IMR-90 (cell line): ENCODE measurements at regions not wholly inside any gene's neighbourhood (a gene's known extent, or its start where the extent isn't known, plus 50 kb on each side); places are given as distances from the start of the nearest gene placed in this dataset.

Experiments used
- ATAC-seq: fragments of 200-7000 bp; cut with Tn5 transposase; 2 replicates; pipeline ENCODE4 v1.9.1; 2020; ENCODE audit warnings: low read depth, mild to moderate bottlenecking, moderate library complexity
- BruUV-seq: library from RNA; stranded (reverse); fragments of 400-500 nt; replicated peaks from 2 replicates; lab custom pipeline; 2021; lab: Mats Ljungman, UMichigan
- CTCF ChIA-PET: fragments of 300-600 bp; formaldehyde crosslinking; extraction: SDS; loops from one replicate; lab custom pipeline; 2021; ENCODE audit warnings: antibody characterized with exemption; lab: Yijun Ruan, JAX
- POLR2A ChIA-PET: fragments of 300-600 bp; sonication (Branson Sonifier 250); formaldehyde crosslinking; loops from one replicate; lab custom pipeline; 2022; ENCODE audit warnings: antibody characterized with exemption; ENCODE audit not compliant: unreplicated experiment; lab: Charles Lee
- DNase-seq: peaks from one replicate; pipeline ENCODE4 v3.0.0; 2013
- H2AFZ ChIP-seq: replicated peaks from 2 replicates; pipeline ENCODE3; 2013; ENCODE audit warnings: low read length, mild to moderate bottlenecking; ENCODE audit not compliant: poor library complexity
- H2AK5ac ChIP-seq: 2 replicates; pipeline ENCODE4 v1.6.1; 2013; ENCODE audit warnings: low read depth, low read length, inconsistent platforms
- H2AK9ac ChIP-seq: replicated peaks from 2 replicates; pipeline ENCODE3; 2013; ENCODE audit warnings: mild to moderate bottlenecking, low read depth, low read length, moderate library complexity; ENCODE audit not compliant: poor library complexity
- H2BK120ac ChIP-seq: 2 replicates; pipeline ENCODE4 v1.6.1; 2013; ENCODE audit warnings: low read depth, low read length, inconsistent platforms
- H2BK15ac ChIP-seq: 3 replicates; pipeline ENCODE4 v1.6.1; 2013; ENCODE audit warnings: low read depth, low read length, inconsistent platforms
- H2BK20ac ChIP-seq: 2 replicates; pipeline ENCODE4 v1.6.1; 2013; ENCODE audit warnings: low read depth, mild to moderate bottlenecking, inconsistent platforms, low read length, moderate library complexity
- H2BK5ac ChIP-seq: 2 replicates; pipeline ENCODE4 v1.6.1; 2013; ENCODE audit warnings: mild to moderate bottlenecking, low read depth, low read length, inconsistent platforms; ENCODE audit not compliant: poor library complexity, severe bottlenecking
- H3K14ac ChIP-seq: replicated peaks from 2 replicates; pipeline ENCODE4 v1.6.1; 2013; ENCODE audit warnings: low read depth, low read length, inconsistent platforms
- H3K18ac ChIP-seq: 2 replicates; pipeline ENCODE4 v1.6.1; 2013; ENCODE audit warnings: low read depth, low read length, control low read depth
- H3K23ac ChIP-seq: 2 replicates; pipeline ENCODE4 v1.6.1; 2013; ENCODE audit warnings: low read depth, low read length, inconsistent platforms
- H3K27ac ChIP-seq: 2 replicates; pipeline ENCODE4 v1.5.1; 2013; ENCODE audit warnings: mild to moderate bottlenecking, control low read depth, low read length; ENCODE audit not compliant: insufficient read depth
- H3K27me3 ChIP-seq: 2 replicates; pipeline ENCODE4 v1.6.1; 2013; ENCODE audit warnings: low read length; ENCODE audit not compliant: control insufficient read depth, insufficient read depth
- H3K36me3 ChIP-seq: 2 replicates; pipeline ENCODE4 v1.6.1; 2013; ENCODE audit warnings: low read length, mixed read lengths; ENCODE audit not compliant: control insufficient read depth, insufficient read depth
- H3K4ac ChIP-seq: 2 replicates; pipeline ENCODE4 v1.6.1; 2013; ENCODE audit warnings: low read depth, low read length, inconsistent platforms
- H3K4me1 ChIP-seq: 2 replicates; pipeline ENCODE4 v1.6.1; 2013; ENCODE audit warnings: low read length, mixed read lengths; ENCODE audit not compliant: control insufficient read depth, insufficient read depth
- H3K4me2 ChIP-seq: 2 replicates; pipeline ENCODE4 v1.6.1; 2013; ENCODE audit warnings: low read depth, mild to moderate bottlenecking, control low read depth, low read length, moderate library complexity
- H3K4me3 ChIP-seq: 2 replicates; pipeline ENCODE4 v1.5.1; 2013; ENCODE audit warnings: low read depth, mild to moderate bottlenecking, control low read depth, low read length, moderate library complexity; ENCODE audit not compliant: insufficient read depth
- H3K56ac ChIP-seq: 2 replicates; pipeline ENCODE4 v1.6.1; 2013; ENCODE audit warnings: low read length, inconsistent platforms; ENCODE audit not compliant: insufficient read depth; ENCODE audit errors: extremely low read depth
- H3K79me1 ChIP-seq, 2 experiments: 2 replicates each; pipeline ENCODE4 v1.6.1; 2013; ENCODE audit warnings: low read length in 2 of 2, inconsistent platforms in 1 of 2, low read depth in 1 of 2
- H3K9ac ChIP-seq: 2 replicates; pipeline ENCODE4 v1.6.1; 2013; ENCODE audit warnings: low read depth, low read length, control low read depth
- H3K9me1 ChIP-seq: 2 replicates; pipeline ENCODE4 v1.6.1; 2013; ENCODE audit warnings: low read length, inconsistent platforms; ENCODE audit not compliant: insufficient read depth
- H3K9me3 ChIP-seq: 2 replicates; pipeline ENCODE4 v1.6.1; 2013; ENCODE audit warnings: low read length; ENCODE audit not compliant: control insufficient read depth, insufficient read depth
- H4K20me1 ChIP-seq: 2 replicates; pipeline ENCODE4 v1.6.1; 2013; ENCODE audit warnings: low read length, inconsistent platforms; ENCODE audit not compliant: insufficient read depth
- H4K5ac ChIP-seq: 2 replicates; pipeline ENCODE4 v1.6.1; 2013; ENCODE audit warnings: mild to moderate bottlenecking, low read depth, low read length, control low read depth
- H4K8ac ChIP-seq, 2 experiments: 2 replicates each; pipeline ENCODE4 v1.6.1; 2013; ENCODE audit warnings: low read depth in 2 of 2, low read length in 2 of 2, control low read depth in 1 of 2, inconsistent platforms in 1 of 2
- H4K91ac ChIP-seq: 2 replicates; pipeline ENCODE4 v1.6.1; 2013; ENCODE audit warnings: low read depth, low read length, inconsistent platforms; ENCODE audit not compliant: insufficient read depth
- BHLHE40 ChIP-seq: fragments of 150-350 bp; IDR thresholded peaks from 2 replicates; pipeline ENCODE4 v1.6.1; 2016; ENCODE audit warnings: mild to moderate bottlenecking, low read depth, low read length
- FOS ChIP-seq: fragments of 150-350 bp; IDR thresholded peaks from 2 replicates; pipeline ENCODE4 v1.6.1; 2016; ENCODE audit warnings: low read depth, low read length
- MAFK ChIP-seq: IDR thresholded peaks from 2 replicates; pipeline ENCODE4 v1.6.1; 2012; ENCODE audit warnings: low read depth, low read length, improper control_type of control experiment
- MAZ ChIP-seq: IDR thresholded peaks from 2 replicates; pipeline ENCODE4 v1.6.1; 2012; ENCODE audit warnings: low read depth, mild to moderate bottlenecking, low read length, improper control_type of control experiment, moderate library complexity, borderline replicate concordance
- MXI1 ChIP-seq: IDR thresholded peaks from 2 replicates; pipeline ENCODE4 v1.6.1; 2012; ENCODE audit warnings: low read depth, mild to moderate bottlenecking, low read length, moderate library complexity, borderline replicate concordance
- NFE2L2 ChIP-seq: fragments of 150-350 bp; IDR thresholded peaks from 2 replicates; pipeline ENCODE4 v1.6.1; 2016; ENCODE audit warnings: low read depth, mild to moderate bottlenecking, low read length
- RAD21 ChIP-seq: IDR thresholded peaks from 2 replicates; pipeline ENCODE4 v1.6.1; 2012; ENCODE audit warnings: low read length, improper control_type of control experiment
- RCOR1 ChIP-seq: IDR thresholded peaks from 2 replicates; pipeline ENCODE4 v1.6.1; 2012; ENCODE audit warnings: mild to moderate bottlenecking, low read length, improper control_type of control experiment; ENCODE audit not compliant: insufficient replicate concordance
- SMC3 ChIP-seq: fragments of 150-350 bp; IDR thresholded peaks from 2 replicates; pipeline ENCODE4 v1.6.1; 2016; ENCODE audit warnings: low read depth, mild to moderate bottlenecking, antibody characterized with exemption, low read length, moderate library complexity
- USF2 ChIP-seq: fragments of 150-350 bp; IDR thresholded peaks from 2 replicates; pipeline ENCODE4 v1.6.1; 2017; ENCODE audit warnings: mild to moderate bottlenecking, antibody characterized with exemption, low read length, low read depth
- WGBS, 2 experiments: methylation state at CpG; one replicate each; pipeline versions ENCODE4 v1.1.5 to v1.1.7; 2013; ENCODE audit warnings: missing lambda C conversion rate in 2 of 2; ENCODE audit not compliant: insufficient read length in 1 of 2; ENCODE audit errors: extremely low coverage in 2 of 2; 5-methylcytosine and 5-hydroxymethylcytosine counted together
- dilution Hi-C: fragments of 300-500 bp; cut with HindIII; formaldehyde crosslinking; loops from one replicate; pipeline ENCODE4 v1.14.3; 2018; ENCODE audit warnings: low sequenced_read_pairs; ENCODE audit not compliant: unreplicated experiment
- in situ Hi-C: fragments of 300-500 bp; cut with MboI; formaldehyde crosslinking; loops from 3 replicates; pipeline ENCODE4 v1.14.3; 2019; ENCODE audit warnings: low sequenced_read_pairs, inconsistent platforms, mixed read lengths
- intact Hi-C: fragments of 100-400 bp; cut with micrococcal nuclease; formaldehyde crosslinking; loops from 2 replicates; pipeline ENCODE4 v1.10.0; 2022

GRCh38 chr6:93183531-93183972 lies 235.8 kb downstream of the EPHA7 start:
- no peak for TF ChIP-seq SMC3
- TF ChIP-seq MAZ: no peak
- no peak for TF ChIP-seq RAD21
- TF ChIP-seq BHLHE40: no peak
- TF ChIP-seq MXI1: no peak
- TF ChIP-seq FOS: no peak
- no peak for TF ChIP-seq RCOR1
- no peak for TF ChIP-seq NFE2L2
- TF ChIP-seq MAFK: no peak
- TF ChIP-seq USF2: no peak
- H3K4me2 ChIP-seq: no peak overlapping the region
- no peak overlapping the region for H2AK9ac ChIP-seq
- WGBS, 2 experiments: no CpG with 5 or more reads among the region's 3 CpGs
- H3K23ac ChIP-seq: no peak overlapping the region
- ChIA-PET POLR2A (no interaction called here), CTCF (no interaction called here)
- H2BK5ac ChIP-seq: no peak overlapping the region
- H3K9me3 ChIP-seq: no peaks in the 10 kb centered on the region
- intact Hi-C loops (no loop called here), dilution Hi-C loops (no loop called here), in situ Hi-C loops (no loop called here)
- H2BK20ac ChIP-seq: no peak overlapping the region
- no peak overlapping the region for H4K8ac ChIP-seq
- no peaks in the 10 kb centered on the region for H3K27me3 ChIP-seq
- no peak overlapping the region for H3K27ac ChIP-seq
- H2BK120ac ChIP-seq: no peak overlapping the region
- ATAC-seq (no peak), DNase-seq (no peak)
- H4K91ac ChIP-seq: no peak overlapping the region
- no TSS peak for BruUV-seq
- no peaks in the 10 kb centered on the region for H3K36me3 ChIP-seq
- no peak overlapping the region for H2AK5ac ChIP-seq
- no peaks in the 10 kb centered on the region for H3K79me1 ChIP-seq
- H3K4me3 ChIP-seq: no peak overlapping the region
- H3K18ac ChIP-seq: no peak overlapping the region
- no peak overlapping the region for H3K14ac ChIP-seq
- H3K4me1 ChIP-seq: no peaks in the 10 kb centered on the region
- no peak overlapping the region for H4K5ac ChIP-seq
- H3K4ac ChIP-seq: no peak overlapping the region
- H4K20me1 ChIP-seq: no peaks in the 10 kb centered on the region
- H3K56ac ChIP-seq: no peak overlapping the region
- H2BK15ac ChIP-seq: no peak overlapping the region
- H3K9me1 ChIP-seq: no peaks in the 10 kb centered on the region
- no peak overlapping the region for H3K9ac ChIP-seq
- no peak overlapping the region for H2AFZ ChIP-seq
